C1 segment of cervical spinal cord (tissue), 14 donors: ENCODE measurements at regions not wholly inside any gene's neighbourhood (a gene's known extent, or its start where the extent isn't known, plus 50 kb on each side); places are given as distances from the start of the nearest gene placed in this dataset.

Experiments used
- DNase-seq, 14 donors: peaks; one replicate each; lab custom pipeline; 2025; lab: John Stamatoyannopoulos, UW

GRCh38 chr10:123494301-123494808 lies 171.8 kb upstream of the GPR26 start:
- DNase-seq = no peak

DNA sequence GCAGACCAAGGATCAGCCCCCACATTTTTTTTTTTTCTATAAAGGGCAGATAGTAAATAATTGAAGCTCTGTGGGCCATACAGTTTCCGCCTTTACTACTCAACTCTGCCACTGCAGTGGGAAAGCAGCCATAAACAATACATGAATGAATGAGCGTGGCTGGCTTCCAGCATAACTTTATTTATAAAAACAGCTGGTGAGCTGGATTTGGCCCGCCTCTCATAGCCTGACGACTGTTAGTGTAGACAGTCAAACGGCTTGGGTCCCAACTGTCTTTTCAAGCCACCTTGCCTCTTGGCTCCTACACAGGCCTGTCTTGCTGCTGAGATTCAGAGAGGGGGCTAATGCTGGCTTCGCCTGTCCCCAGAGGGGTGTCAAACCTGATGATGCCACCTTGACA lies 169.8 kb upstream of the GPR26 start:
- DNase-seq = no peak

DNA sequence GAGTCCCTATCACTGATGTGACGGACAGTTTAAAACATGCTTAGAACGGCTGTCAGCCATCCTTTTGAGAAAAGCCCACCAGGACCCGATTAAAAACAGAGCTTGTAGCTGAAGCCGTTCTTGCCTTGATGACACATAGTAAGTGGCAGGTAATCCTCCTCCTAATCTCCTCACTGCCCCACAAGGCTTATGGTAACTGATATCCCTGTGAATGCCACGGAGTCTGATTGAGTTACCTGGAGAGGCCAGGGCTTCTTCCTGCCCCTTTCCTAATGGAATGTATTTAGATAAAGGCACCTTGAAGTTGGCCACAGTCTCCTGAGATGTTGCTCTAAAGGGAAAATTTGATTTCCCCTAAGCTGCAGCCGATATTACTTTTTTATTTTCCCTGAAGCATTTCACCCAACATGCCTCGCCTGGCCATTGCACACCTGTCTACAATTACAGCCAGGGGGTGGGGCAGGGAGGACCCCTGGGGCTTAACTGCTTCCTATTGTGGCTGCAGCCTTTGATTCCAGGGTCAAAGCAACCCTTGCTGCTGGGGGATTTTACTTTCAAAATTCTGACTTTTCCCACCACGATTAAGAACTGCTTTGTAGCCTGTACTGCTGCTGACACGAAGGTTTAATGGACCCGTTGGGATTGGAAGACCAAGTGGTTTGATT lies 169.0 kb upstream of the GPR26 start:
- DNase-seq = no peak

- DNase-seq = no peak
Measured at GRCh38 chr10:123500110-123500509, 166.0 kb upstream of the GPR26 start.

GRCh38 chr10:123501148-123501547 lies 165.0 kb upstream of the GPR26 start:
- DNase-seq = no peak

GRCh38 chr10:123502983-123503382 lies 163.2 kb upstream of the GPR26 start:
- no peak for DNase-seq

DNA sequence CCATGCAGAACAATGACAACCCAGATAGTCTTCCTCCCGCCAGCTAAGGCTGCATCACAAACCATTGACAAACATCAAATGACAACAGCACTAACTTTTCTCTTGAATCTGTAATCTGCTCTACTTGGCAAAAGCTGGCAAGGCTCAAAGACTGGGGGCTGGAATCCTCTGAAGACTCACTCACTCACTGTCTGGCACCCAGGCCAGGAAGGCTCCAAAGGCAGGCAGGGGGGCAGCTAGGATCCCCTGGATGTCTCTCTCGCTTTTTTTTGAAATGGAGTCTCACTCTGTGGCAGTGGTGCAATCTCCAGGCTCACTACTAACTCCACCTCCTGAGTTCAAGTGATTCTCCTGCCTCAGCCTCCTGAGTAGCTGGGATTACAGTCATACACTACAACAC lies 159.7 kb upstream of the GPR26 start:
- DNase-seq = no peak

- DNase-seq = no peak
Measured at GRCh38 chr10:123507298-123507697, 158.9 kb upstream of the GPR26 start.

GRCh38 chr10:123509338-123509737 lies 156.8 kb upstream of the GPR26 start:
- DNase-seq = no peak

GRCh38 chr10:123512901-123513775 lies 153.0 kb upstream of the GPR26 start:
- no peak for DNase-seq

DNA sequence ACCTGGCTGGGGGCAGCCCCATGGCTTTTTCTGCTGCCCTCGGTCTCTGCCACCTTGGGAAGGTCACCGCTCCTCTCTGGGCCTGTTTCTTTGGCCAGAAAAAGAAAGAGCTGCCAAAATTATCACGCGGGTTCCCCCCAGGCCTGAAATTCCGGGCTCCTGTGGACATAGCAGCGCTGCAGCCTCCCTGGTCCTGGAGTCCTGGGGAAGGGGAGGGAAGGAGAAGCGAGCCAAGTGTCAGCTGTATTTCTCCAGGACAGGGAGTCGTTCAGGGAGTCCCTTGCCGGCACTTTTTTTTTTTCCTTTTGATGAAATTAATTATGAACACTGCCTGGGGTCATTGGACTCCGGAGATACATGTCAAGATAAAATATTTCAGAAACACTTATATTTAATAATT lies 152.3 kb upstream of the GPR26 start:
- DNase-seq = no peak

- no peak for DNase-seq
Measured at GRCh38 chr10:123514996-123515395, 151.2 kb upstream of the GPR26 start.

DNA sequence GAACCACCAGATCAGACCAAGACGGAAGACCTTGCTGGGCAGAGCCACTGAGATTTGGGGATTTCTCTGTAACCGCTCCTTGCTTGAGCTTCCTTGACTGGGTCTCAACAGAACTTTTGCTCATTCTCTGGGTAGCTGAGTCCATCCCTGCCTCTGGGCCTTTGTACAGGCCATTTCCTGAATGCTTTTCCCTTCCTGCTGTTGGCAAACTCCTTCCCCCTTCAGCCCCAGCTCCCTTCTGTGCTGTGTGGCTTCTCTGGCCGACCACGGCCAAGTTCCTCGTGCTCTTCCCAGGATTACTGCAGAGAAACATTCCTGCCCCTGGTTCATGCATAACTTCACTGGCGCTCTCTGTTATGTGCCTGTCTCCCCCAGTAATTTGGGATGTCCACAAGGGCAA lies 150.5 kb upstream of the GPR26 start:
- no peak for DNase-seq

DNA sequence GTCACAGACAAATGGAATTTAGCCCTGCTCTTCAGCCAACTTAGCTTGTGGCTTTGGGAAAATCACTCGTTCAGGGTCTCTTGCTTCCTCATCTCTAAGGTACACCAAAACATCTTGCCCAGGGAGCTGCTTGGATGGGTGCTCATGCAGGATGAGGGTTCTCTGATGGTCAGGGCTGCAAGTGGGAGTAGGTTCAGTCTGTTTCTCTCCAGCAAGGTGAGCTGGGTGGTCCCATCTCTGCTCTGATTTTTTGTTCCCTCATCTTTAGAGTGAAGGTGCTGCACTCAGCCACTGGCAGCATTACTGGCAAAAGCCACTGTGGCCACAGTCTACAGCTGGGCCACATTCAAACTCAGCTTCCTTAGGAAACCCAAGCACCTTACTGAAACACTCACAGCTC lies 149.9 kb upstream of the GPR26 start:
- DNase-seq = no peak

DNA sequence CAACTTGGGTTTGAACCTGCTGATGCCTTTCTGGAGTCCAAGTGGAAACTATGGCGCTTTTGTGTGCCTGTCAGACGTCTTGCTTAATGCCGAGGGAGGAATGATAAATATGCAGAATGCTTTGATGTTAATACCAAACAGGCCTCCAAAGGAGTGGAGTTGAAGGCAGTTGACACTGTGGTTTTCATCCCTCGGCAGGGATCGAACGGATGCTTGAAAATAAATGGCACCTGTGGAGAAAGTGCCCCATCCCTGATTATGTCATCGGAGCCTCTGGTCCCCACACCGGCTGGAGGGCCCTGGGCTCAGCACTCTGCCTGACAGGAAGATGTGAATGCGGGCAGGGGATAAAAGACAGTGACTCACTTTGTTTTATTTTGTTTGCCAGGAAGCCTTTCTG lies 148.7 kb upstream of the GPR26 start:
- DNase-seq = no peak

GRCh38 chr10:123517901-123518300 lies 148.3 kb upstream of the GPR26 start:
- no peak for DNase-seq

- no peak for DNase-seq
Measured at GRCh38 chr10:123518765-123519164, 147.4 kb upstream of the GPR26 start.

DNA sequence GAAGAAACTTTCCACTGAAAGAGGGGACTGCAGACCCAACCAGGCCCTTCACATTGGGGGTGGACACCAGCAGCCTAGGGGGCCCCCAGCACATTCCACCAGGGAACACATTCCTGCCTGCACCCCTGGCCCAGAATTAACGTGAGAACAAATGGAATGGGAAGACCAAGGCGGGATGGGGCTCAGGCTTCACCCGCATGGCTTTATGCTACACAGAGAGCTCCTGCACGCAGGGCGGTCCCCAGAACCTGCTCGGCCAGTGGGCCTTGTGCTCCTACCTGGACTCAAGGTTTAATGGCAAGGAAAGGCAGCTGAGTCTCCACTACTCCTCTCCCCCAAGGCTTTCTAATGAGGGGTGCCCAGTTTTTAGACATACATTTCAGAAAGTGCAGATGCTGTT lies 146.3 kb upstream of the GPR26 start:
- DNase-seq = no peak

DNA sequence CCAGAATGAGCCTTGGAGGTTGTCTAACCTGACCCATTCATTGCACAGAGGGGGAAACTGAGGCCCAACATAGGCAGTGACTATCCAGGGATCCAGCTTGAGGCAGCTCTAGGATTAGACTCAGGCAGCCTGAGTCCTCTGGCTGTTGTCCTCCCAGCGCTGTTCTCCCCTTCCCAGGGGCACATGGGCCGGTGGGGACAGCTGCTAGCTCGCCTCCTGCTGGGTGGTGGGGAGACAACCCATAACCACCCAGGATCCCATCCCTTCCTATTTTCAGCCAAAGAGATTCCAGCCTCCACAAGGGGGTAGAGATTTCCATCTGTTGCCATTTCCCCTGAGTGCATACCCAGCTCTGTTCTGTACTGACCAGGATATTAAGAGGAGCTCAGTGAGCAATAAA lies 145.1 kb upstream of the GPR26 start:
- DNase-seq = no peak

DNA sequence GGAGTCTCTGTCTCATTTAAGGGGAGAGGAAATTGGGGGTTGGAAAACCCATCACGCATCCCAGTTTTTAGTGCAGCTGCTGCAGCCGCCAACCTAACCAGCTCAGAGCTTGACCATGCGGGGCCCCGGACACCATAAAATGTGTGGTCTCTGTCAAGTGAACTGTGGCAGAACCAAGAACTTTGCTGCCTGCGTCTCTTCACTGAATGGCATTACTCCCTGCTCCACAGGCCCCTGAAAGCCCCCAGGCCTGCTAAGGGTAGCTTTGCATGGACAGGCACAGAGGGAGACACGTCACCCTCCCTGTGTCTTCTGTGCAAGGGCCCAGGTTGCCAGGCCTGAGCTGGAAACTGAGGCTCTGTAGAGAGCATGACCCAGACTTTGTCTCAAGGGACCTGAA lies 144.6 kb upstream of the GPR26 start:
- no peak for DNase-seq

DNA sequence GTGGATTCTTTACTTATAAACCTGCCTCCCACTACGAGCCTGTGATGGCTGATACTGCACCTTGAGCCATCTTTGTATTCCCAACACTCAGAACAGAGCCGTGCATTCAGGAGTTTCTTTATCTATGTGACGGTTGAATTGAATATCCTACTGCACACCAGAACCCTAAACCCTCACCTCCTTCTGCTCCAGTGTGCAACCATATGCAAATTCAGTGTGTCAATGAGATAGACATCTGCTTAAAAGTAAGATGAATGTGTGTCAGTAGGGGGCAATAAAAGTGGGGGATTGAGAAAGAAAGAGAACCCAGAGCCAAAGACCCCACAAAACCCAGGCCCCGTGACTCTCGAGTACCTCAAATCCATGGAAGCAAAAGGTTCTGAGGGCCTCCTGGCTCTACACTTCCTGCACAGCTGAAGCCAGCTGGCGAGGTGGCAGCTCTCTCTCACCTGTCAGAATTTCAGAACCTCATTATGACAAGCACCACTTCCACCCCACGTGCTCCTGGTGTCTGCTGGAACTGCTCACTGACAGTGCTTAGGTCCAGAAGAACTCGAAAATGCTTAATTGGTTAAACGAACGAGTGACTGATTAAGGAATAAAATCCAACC lies 143.3 kb upstream of the GPR26 start:
- no peak for DNase-seq

DNA sequence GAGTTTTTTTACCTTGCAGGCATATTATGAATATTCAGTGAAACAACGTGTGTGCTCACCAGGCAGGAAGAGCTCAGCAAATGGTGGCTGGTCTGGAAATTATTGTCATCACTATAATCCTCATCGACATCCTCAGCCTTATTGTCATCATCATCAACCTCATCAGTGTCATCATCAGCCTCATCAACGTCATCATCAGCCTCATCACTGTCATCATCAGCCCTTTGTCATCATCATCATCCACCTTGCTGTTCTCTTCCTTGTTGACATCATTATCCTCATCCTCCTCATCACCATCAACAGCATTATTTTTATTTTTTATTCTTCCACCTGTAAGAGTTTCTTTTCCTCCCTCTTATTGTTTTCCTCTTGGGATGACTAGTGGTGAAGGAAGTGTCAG lies 142.3 kb upstream of the GPR26 start:
- DNase-seq = no peak
